Heart left ventricle (tissue), 16 donors: ENCODE measurements at regions not wholly inside any gene's neighbourhood (a gene's known extent, or its start where the extent isn't known, plus 50 kb on each side); places are given as distances from the start of the nearest gene placed in this dataset.

Source experiments
- ATAC-seq, 4 donors: fragments of 200-7000 bp; cut with Tn5 transposase; one replicate each; pipeline ENCODE4 v1.9.1; 2020 to 2022; ENCODE audit warnings: moderate library complexity in 4 of 4, mild to moderate bottlenecking in 3 of 4, moderate number of reproducible peaks in 1 of 4
- DNase-seq, 5 donors: peaks; one replicate each; pipeline ENCODE4 v3.0.0-alpha.2; 2020
- H3K27ac ChIP-seq, 12 donors: fragments of 200-600 bp; sonication (generic) in 4 of 12; one replicate each; pipeline versions ENCODE4 v1.5.0 to v1.8.0; 2016 to 2022; ENCODE audit warnings: mild to moderate bottlenecking in 2 of 12
- H3K27me3 ChIP-seq, 9 donors: fragments of 200-600 bp; sonication (generic) in 2 of 9; one replicate each; pipeline versions ENCODE4 v1.5.1 to v1.8.0; 2016 to 2022; ENCODE audit warnings: mild to moderate bottlenecking in 3 of 9
- H3K36me3 ChIP-seq, 9 donors: fragments of 200-600 bp; sonication (generic) in 2 of 9; one replicate each; pipeline versions ENCODE4 v1.5.0 to v1.8.0; 2018 to 2022; ENCODE audit warnings: mild to moderate bottlenecking in 2 of 9
- H3K4me1 ChIP-seq, 12 donors: fragments of 200-600 bp; sonication (generic) in 4 of 12; one replicate each; pipeline versions ENCODE4 v1.5.0 to v1.8.0; 2016 to 2022; ENCODE audit warnings: mild to moderate bottlenecking in 3 of 12
- H3K4me3 ChIP-seq, 12 donors: fragments of 200-600 bp; sonication (generic) in 4 of 12; one replicate each; pipeline versions ENCODE4 v1.5.0 to v1.8.0; 2017 to 2022; ENCODE audit warnings: mild to moderate bottlenecking in 9 of 12, moderate library complexity in 4 of 12
- H3K9me3 ChIP-seq, 12 donors: fragments of 200-600 bp; sonication (generic) in 4 of 12; one replicate each; pipeline versions ENCODE4 v1.5.0 to v1.8.0; 2016 to 2022; ENCODE audit warnings: mild to moderate bottlenecking in 1 of 12
- CTCF ChIP-seq, 12 donors: fragments of 200-600 bp; sonication (generic) in 4 of 12; IDR thresholded peaks; one replicate each; pipeline versions ENCODE4 v1.5.0 to v1.8.0; 2018 to 2022; ENCODE audit warnings: antibody characterized with exemption in 12 of 12, mild to moderate bottlenecking in 5 of 12
- POLR2A ChIP-seq, 2 donors: fragments of 450-650 bp; IDR thresholded peaks; one replicate each; pipeline ENCODE4 v1.6.1; 2017; ENCODE audit warnings: antibody characterized with exemption in 2 of 2, mild to moderate bottlenecking in 2 of 2, moderate library complexity in 2 of 2
- WGBS, 4 donors: extraction: QIAGEN DNeasy Blood & Tissue Kit in 2 of 4; methylation state at CpG; one replicate each; pipeline versions ENCODE4 v1.1.5 to v1.1.7; 2013 to 2018; 5-methylcytosine and 5-hydroxymethylcytosine counted together
- intact Hi-C, 10 donors: fragments of 100-400 bp; cut with DNase I; formaldehyde crosslinking; loops; one replicate each; pipeline versions ENCODE4 v1.11.1 to v1.14.2; 2022
- donor health status: ischemic (EF 13 %, LVEDD 7.1; RV severe dilation, severe dysfunction).
- donor health status: healthy with polysubstance abuse.
- donor health status: DM: no; HTN: yes; CAD: no.
- donor health status: DM: no; HTN: no; CAD: no.
- donor health status: ischemic (EF 25% LVEDD 6.9; RV normal size, moderate dysfunction).
- donor health status: ischemic (EF 25% LVEDD 5.7; RV mildly dilated, moderate dysfunction).
- donor health status: healthy.
- donor health status: DM: yes; HTN: yes; CAD: no.
- donor health status: ischemic (EF 35%, LVEDD 5.7; RV mildly dilated, moderate dysfunction).
- donor health status: nonischemic (EF 11% LVEDD 7.7; RV severe dilation, severe dysfunction).
- donor health status: DM: yes; HTN: yes; CAD: no.
- donor health status: PGD.
- donor health status: ischemic (EF 29% LVEDD 5.4; RV normal size, mild dysfunction).
- donor health status: nonischemic (EF 23%, LVEDD 6.1; RV moderate dilation, normal function).

GRCh38 chr14:98962118-98962517 is 309.9 kb downstream of the BCL11B start:
- DNase-seq (no peak), ATAC-seq (no peak)
- Histone ChIP-seq H3K4me1 (peaks cover 0 to 6% (median 0%) of the 10 kb centered on the region in 12 donors), H3K4me3 (no peak overlapping the region), H3K9me3 (no peaks in the 10 kb centered on the region), H3K27me3 (peaks cover 0 to 9% (median 0%) of the 10 kb centered on the region in 9 donors), H3K27ac (no peak overlapping the region), H3K36me3 (no peaks in the 10 kb centered on the region)
- 81 to 86% (median 82%) methylated on average over 12 of the region's 12 CpGs for WGBS, 4 donors
- intact Hi-C loops, result no loop called here
- TF ChIP-seq POLR2A (IDR thresholded peaks at IDR 0.05) (no peak), CTCF (IDR thresholded peaks at IDR 0.05) (no peak)

- intact Hi-C loops, result no loop called here
- Histone ChIP-seq H3K4me3 (no peak overlapping the region), H3K27ac (no peak overlapping the region), H3K36me3 (no peaks in the 10 kb centered on the region), H3K4me1 (no peaks in the 10 kb centered on the region), H3K9me3 (no peaks in the 10 kb centered on the region), H3K27me3 (peaks cover 0 to 9% (median 0%) of the 10 kb centered on the region in 9 donors)
- 48 to 63% (median 56%) methylated on average over 2 of the region's 2 CpGs for WGBS, 4 donors
- ATAC-seq (no peak), DNase-seq (no peak)
- TF ChIP-seq POLR2A (IDR thresholded peaks at IDR 0.05), result no peak
- TF ChIP-seq CTCF (IDR thresholded peaks at IDR 0.05), result no peak
Observed at GRCh38 chr14:98963610-98964009, 308.4 kb downstream of the BCL11B start.

- Histone ChIP-seq H3K4me3 (no peak overlapping the region), H3K9me3 (no peaks in the 10 kb centered on the region), H3K4me1 (no peaks in the 10 kb centered on the region), H3K36me3 (no peaks in the 10 kb centered on the region), H3K27ac (no peak overlapping the region), H3K27me3 (peaks cover 0 to 9% (median 0%) of the 10 kb centered on the region in 9 donors)
- TF ChIP-seq POLR2A (IDR thresholded peaks at IDR 0.05), result no peak
- TF ChIP-seq CTCF (IDR thresholded peaks at IDR 0.05), result no peak
- intact Hi-C loops, result no loop called here
- DNase-seq, result no peak
- no peak for ATAC-seq
- 55 to 86% (median 57%) methylated on average over 1 to 7 of the region's 7 CpGs for WGBS, 4 donors
Observed at GRCh38 chr14:98964171-98964570, 307.8 kb downstream of the BCL11B start.

GRCh38 chr14:98965076-98965475 is 306.9 kb downstream of the BCL11B start:
- intact Hi-C loops, result no loop called here
- Histone ChIP-seq H3K27ac (no peak overlapping the region), H3K36me3 (no peaks in the 10 kb centered on the region), H3K4me3 (no peak overlapping the region), H3K9me3 (no peaks in the 10 kb centered on the region), H3K4me1 (no peaks in the 10 kb centered on the region), H3K27me3 (peaks cover 0 to 9% (median 0%) of the 10 kb centered on the region in 9 donors)
- WGBS, 4 donors, result 61 to 81% (median 71%) methylated on average over 5 of the region's 5 CpGs
- no peak for DNase-seq
- no peak for ATAC-seq
- no peak for TF ChIP-seq CTCF (IDR thresholded peaks at IDR 0.05)
- no peak for TF ChIP-seq POLR2A (IDR thresholded peaks at IDR 0.05)
